ENCODE measurements at regions not wholly inside any gene's neighbourhood (a gene's known extent, or its start where the extent isn't known, plus 50 kb on each side); places are given as distances from the start of the nearest gene placed in this dataset.

GRCh38 chr4:110372485-110372884 lies 103.5 kb upstream of the ENPEP start:
- no peak for TF ChIP-seq CTCF (IDR thresholded peaks at IDR 0.05)
- no peak for TF ChIP-seq POLR2A (IDR thresholded peaks at IDR 0.05)

All from heart left ventricle (tissue), 13 donors.